HG03565 (cell line): ENCODE measurements at regions not wholly inside any gene's neighbourhood (a gene's known extent, or its start where the extent isn't known, plus 50 kb on each side); places are given as distances from the start of the nearest gene placed in this dataset.

Experiments
- ATAC-seq: cut with Tn5 transposase; IDR thresholded peaks from one replicate; pipeline ENCODE4 v1.9.1; 2021; ENCODE audit warnings: mild to moderate bottlenecking, moderate library complexity; ENCODE audit not compliant: unreplicated experiment

GRCh38 chr4:14880805-14881204 is 121.5 kb upstream of the CPEB2 start:
- no peak for ATAC-seq

GRCh38 chr4:14883166-14883565 is 119.1 kb upstream of the CPEB2 start:
- no peak for ATAC-seq

GRCh38 chr4:14883661-14884060 is 118.6 kb upstream of the CPEB2 start:
- ATAC-seq, result no peak

- ATAC-seq, result no peak
Measured at GRCh38 chr4:14887842-14888433, 114.3 kb upstream of the CPEB2 start.

DNA sequence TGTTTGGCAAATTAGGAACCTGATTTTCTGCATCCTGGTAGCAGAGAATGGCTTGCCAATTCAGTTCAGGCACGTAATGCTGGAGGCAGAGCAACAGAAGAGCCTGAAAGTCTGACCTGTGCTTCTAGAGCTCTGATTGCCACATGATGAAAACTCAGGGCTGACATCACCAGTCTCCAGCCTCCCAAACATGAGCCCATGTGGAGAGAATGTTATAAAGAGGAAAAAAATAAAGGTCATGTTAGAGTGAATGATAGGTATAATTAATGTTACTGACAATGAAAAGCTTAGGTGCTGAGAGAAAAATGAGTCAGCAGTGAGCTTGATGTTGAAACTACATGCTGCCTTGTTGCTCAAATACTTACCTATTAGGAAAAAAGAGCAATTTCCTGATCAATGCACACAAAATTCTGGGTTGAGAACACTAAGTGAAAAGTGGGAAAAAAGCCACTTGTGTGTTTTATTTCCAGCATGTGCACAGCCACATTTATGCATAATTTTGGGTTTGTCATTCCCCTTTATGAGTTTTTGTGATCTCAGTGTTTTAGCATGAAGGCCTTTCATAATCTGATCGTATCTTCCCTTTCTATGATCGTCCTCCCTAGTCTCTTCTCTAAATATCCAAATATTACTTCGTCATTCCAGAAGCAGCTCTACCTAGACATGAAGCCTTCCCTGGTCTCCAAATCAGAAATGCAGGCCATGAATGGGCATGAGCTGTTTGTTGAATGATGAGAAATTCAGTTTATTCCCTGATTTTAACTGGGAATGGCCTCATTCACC is 113.3 kb upstream of the CPEB2 start:
- ATAC-seq, result no peak

DNA sequence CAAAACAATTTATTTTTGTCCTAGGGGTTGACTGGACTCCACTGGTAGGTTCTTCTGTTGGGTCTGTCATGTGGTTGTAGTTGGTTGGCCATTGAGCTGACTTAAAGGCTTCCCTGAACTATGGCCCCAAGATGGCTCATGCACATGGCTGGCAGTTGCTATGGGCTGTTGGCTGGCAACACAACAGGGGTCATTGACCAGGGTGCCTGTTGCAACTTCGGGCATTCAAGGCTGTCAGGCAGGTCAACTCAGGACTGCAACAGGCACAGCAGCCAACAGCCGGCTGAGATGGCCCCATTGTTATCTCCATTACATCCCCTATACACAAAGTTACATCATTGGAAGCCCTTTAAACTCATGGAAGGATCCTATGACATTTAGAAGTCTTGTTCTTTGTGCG is 109.7 kb upstream of the CPEB2 start:
- ATAC-seq, result no peak

- ATAC-seq, result no peak
Measured at GRCh38 chr4:14893713-14894112, 108.6 kb upstream of the CPEB2 start.

- no peak for ATAC-seq
Measured at GRCh38 chr4:14894392-14895292, 107.6 kb upstream of the CPEB2 start.

DNA sequence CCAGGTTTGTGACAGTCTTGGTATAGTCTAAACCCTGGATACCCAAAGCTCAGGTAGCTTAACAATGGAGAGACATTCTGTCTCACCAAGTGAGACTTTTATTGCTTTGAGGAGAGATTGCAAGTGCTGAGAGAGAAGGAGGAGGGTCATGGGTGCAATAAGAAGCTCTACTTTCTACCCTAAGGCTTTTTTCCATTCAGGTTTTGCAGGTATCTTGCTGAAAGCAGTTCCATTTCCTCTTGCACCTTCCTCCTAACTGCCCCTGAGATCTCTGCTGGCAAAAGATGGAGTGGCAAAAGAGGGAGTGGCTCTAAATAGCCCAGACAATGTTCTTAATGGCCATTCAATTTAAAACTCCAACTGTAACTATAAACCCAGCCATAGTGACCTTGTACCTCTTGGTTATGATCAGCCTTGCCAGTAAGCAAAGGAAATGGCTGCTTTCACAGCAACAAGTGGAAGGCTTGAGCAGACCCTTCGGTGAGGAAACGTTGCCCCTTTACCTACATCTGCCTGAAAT is 105.6 kb upstream of the CPEB2 start:
- no peak for ATAC-seq

GRCh38 chr4:14897217-14897616 is 105.1 kb upstream of the CPEB2 start:
- no peak for ATAC-seq

DNA sequence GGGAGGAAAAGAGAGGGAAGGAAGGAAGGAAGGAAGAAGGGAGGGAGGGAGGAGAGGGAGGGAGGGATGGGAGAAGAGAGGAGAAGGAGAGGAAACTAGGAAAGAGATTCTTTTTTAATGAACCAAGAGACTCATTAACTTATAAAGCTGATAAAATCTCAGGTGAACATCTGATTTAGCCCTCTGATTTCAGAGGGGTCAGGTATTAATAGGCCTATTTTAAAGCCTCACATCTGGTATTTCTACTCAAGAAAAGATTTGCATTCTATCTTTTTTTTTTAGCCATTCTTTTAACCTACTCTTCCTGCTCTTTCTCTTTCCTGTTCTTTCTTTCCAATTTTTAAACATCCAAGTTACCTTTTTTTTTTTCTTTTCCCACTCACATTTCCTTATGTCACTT is 103.3 kb upstream of the CPEB2 start:
- no peak for ATAC-seq

GRCh38 chr4:14902342-14902741 is 99.9 kb upstream of the CPEB2 start:
- ATAC-seq, result no peak

DNA sequence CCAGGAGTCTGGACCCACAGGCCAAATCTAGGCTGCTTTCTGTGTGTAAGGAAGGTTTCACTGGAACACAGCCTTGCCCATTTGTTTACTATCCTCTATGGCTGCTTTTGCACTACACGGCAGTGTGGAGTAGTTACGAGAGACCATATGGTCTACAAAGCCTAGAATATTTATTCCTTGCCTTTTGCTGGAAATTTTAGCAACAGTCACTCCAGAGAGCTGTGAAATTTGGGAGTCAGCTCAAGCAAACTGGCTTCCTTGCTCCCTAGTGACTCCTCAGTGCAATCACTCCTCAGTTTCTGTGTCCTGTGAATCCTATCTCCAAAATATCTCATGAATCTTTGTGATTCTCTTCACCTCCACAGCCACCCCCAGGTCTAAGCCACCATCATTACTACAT is 99.0 kb upstream of the CPEB2 start:
- no peak for ATAC-seq

- ATAC-seq, result no peak
Measured at GRCh38 chr4:14906805-14907204, 95.5 kb upstream of the CPEB2 start.

- no peak for ATAC-seq
Measured at GRCh38 chr4:14908635-14909034, 93.6 kb upstream of the CPEB2 start.

GRCh38 chr4:14910411-14910810 is 91.9 kb upstream of the CPEB2 start:
- ATAC-seq, result no peak

DNA sequence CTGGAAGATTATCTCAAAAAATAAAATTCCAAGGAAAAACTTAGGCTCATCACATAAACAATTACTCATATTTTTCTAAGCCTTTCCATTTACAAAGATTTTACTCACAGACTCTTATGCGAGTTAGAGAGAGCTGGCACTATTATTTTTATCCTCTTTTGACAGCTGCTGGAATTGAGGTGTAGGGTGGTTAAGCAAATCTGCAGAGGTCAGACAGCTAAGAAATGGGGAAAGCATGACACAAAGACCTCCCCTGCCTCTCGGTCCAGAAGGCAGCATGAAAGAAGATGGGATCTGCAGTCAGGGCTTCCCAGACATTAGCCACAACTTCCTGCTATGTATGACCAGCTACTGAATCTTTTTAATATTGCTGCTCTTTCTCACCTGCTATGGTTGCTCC is 89.9 kb upstream of the CPEB2 start:
- ATAC-seq, result no peak

DNA sequence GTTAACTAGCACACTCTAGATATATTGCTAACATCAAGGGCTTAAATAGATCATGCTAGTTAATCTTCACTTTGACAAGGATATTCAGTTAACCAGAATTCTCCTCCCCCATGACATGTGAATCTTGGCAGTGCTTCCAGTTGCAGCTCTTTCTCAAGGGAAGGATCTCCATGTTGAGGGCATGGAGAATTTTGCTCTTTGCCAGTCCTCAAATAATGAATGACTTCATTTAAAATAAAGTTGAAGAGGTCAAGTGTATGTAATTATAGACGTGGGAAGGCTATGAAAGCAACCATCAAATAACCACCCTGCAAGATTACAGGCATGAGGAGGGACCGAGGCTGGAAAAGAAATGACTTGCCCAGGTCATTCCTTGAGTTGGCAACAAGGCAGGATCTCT is 87.3 kb upstream of the CPEB2 start:
- ATAC-seq, result no peak

- no peak for ATAC-seq
Measured at GRCh38 chr4:14916554-14917297, 85.6 kb upstream of the CPEB2 start.

GRCh38 chr4:14917298-14917633 is 85.0 kb upstream of the CPEB2 start:
- ATAC-seq, result no peak

DNA sequence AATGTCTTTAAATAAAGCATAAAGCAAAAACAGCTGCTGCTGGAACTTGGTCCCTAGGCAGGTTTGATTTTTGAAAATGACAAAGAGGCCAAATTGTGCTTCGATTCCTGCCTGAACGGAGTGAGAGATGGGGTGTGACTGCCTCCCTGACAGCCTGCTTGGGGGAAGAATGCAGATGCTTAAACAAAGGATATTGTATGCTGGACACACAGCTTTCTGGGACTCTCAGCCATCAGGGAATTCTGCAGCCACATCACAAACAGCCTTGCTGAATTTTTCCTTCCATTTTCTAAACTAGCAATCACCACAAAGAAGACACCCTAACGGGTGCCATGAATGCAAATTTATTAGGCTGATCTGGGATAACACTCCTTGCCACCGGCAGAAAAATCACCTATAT is 83.9 kb upstream of the CPEB2 start:
- no peak for ATAC-seq
